ENCODE measurements at regions not wholly inside any gene's neighbourhood (a gene's known extent, or its start where the extent isn't known, plus 50 kb on each side); places are given as distances from the start of the nearest gene placed in this dataset.

GRCh38 chr2:136613096-136613495, 152.2 kb upstream of the THSD7B start:
- TF ChIP-seq CTCF (conservative IDR thresholded peaks at IDR 0.05): no peak
- TF ChIP-seq EZH2 (IDR thresholded peaks at IDR 0.05; ENCODE audit: low read depth): no peak
